NCI-H2171 (cell line): ENCODE measurements at regions not wholly inside any gene's neighbourhood (a gene's known extent, or its start where the extent isn't known, plus 50 kb on each side); places are given as distances from the start of the nearest gene placed in this dataset.
"Not testable (repeated sequence)": the region's sequence is repeated elsewhere in the genome, so short reads cannot be mapped to it uniquely, and the experiment has no call there.

ENCODE experiments used
- DNase-seq: peaks from one replicate; lab custom pipeline; 2025; lab: John Stamatoyannopoulos, UW

GRCh38 chr1:196160066-196160795 is 448.0 kb downstream of the KCNT2 start:
- no peak for DNase-seq

- DNase-seq, result no peak
Observed at GRCh38 chr1:196155586-196155985, 452.7 kb downstream of the KCNT2 start.

GRCh38 chr1:196152975-196153374 is 455.3 kb downstream of the KCNT2 start:
- DNase-seq, result no peak

GRCh38 chr1:196152086-196152485 is 456.2 kb downstream of the KCNT2 start:
- no peak for DNase-seq

- DNase-seq, result no peak
Observed at GRCh38 chr1:196148367-196148970, 459.8 kb downstream of the KCNT2 start.

- DNase-seq, result no peak
Observed at GRCh38 chr1:196147530-196147929, 460.7 kb downstream of the KCNT2 start.

GRCh38 chr1:196145151-196145550 is 463.1 kb downstream of the KCNT2 start:
- not testable (repeated sequence) for DNase-seq

- no peak for DNase-seq
Observed at GRCh38 chr1:196144588-196144987, 463.7 kb downstream of the KCNT2 start.

- DNase-seq, result no peak
Observed at GRCh38 chr1:196143602-196144342, 464.5 kb downstream of the KCNT2 start.

GRCh38 chr1:196142111-196142640 is 466.1 kb downstream of the KCNT2 start:
- no peak for DNase-seq

GRCh38 chr1:196136396-196136795 is 471.8 kb downstream of the KCNT2 start:
- no peak for DNase-seq

GRCh38 chr1:196131691-196132090 is 476.5 kb downstream of the KCNT2 start:
- DNase-seq, result no peak

GRCh38 chr1:196128835-196129234 is 479.4 kb downstream of the KCNT2 start:
- no peak for DNase-seq

GRCh38 chr1:196121181-196121580 is 487.1 kb downstream of the KCNT2 start:
- DNase-seq, result peak; percentile 82

- DNase-seq, result no peak
Observed at GRCh38 chr1:196115646-196116045, 492.6 kb downstream of the KCNT2 start.

GRCh38 chr1:196114193-196114592 is 494.0 kb downstream of the KCNT2 start:
- no peak for DNase-seq

- not testable (repeated sequence) for DNase-seq
Observed at GRCh38 chr1:196108990-196109389, 499.2 kb downstream of the KCNT2 start.

GRCh38 chr1:196105901-196106300 is 502.3 kb downstream of the KCNT2 start:
- DNase-seq, result no peak

GRCh38 chr1:196102826-196103225 is 505.4 kb downstream of the KCNT2 start:
- DNase-seq, result no peak

- DNase-seq, result no peak
Observed at GRCh38 chr1:196098000-196098399, 510.2 kb downstream of the KCNT2 start.

- DNase-seq, result no peak
Observed at GRCh38 chr1:196094821-196095220, 513.4 kb downstream of the KCNT2 start.

GRCh38 chr1:196091397-196092135 is 516.7 kb downstream of the KCNT2 start:
- DNase-seq, result no peak
